HEK293 (cell line): ENCODE measurements at regions not wholly inside any gene's neighbourhood (a gene's known extent, or its start where the extent isn't known, plus 50 kb on each side); places are given as distances from the start of the nearest gene placed in this dataset.

Experiments
- CTCF ChIA-PET: fragments of 350-600 bp; formaldehyde crosslinking; extraction: SDS; loops from one replicate; lab custom pipeline; 2021; ENCODE audit warnings: antibody characterized with exemption; lab: Yijun Ruan, JAX
- POLR2A ChIA-PET: fragments of 300-600 bp; formaldehyde crosslinking; extraction: SDS; loops from one replicate; lab custom pipeline; 2020; ENCODE audit warnings: antibody characterized with exemption, inconsistent platforms; lab: Yijun Ruan, JAX
- H3K27ac ChIP-seq: fragments of 200-500 bp; sonication (Bioruptor generic); 2 replicates; pipeline ENCODE4 v1.5.1; 2014; ENCODE audit warnings: low read depth, low read length, control low read depth, inconsistent platforms; ENCODE audit errors: extremely low read depth
- H3K36me3 ChIP-seq, 2 experiments: fragments of 200-500 bp in 1 of 2; sonication (Bioruptor generic) in 1 of 2; 1 replicate in 1 of 2; 2 replicates in 1 of 2; pipeline ENCODE4 v1.5.1; 2014 to 2017; ENCODE audit warnings: inconsistent platforms in 2 of 2, low read length in 2 of 2; ENCODE audit not compliant: control insufficient read depth in 2 of 2, insufficient read depth in 1 of 2
- H3K4me1 ChIP-seq: fragments of 200-500 bp; sonication (Bioruptor generic); 2 replicates; pipeline ENCODE4 v1.5.1; 2014; ENCODE audit warnings: mild to moderate bottlenecking, low read length, inconsistent platforms; ENCODE audit not compliant: control insufficient read depth, insufficient read depth
- H3K4me3 ChIP-seq: 2 replicates; pipeline ENCODE4 v1.5.1; 2011; ENCODE audit warnings: low read depth, mild to moderate bottlenecking, control low read depth, low read length, moderate library complexity
- H3K9me3 ChIP-seq: fragments of 200-500 bp; sonication (Bioruptor generic); 2 replicates; pipeline ENCODE4 v1.5.1; 2014; ENCODE audit warnings: low read depth, low read length, inconsistent platforms; ENCODE audit not compliant: control insufficient read depth, insufficient read depth
- GFI1B ChIP-seq: fragments of 450-650 bp; formaldehyde crosslinking; IDR thresholded peaks from 2 replicates; pipeline ENCODE4 v1.5.1; 2016; ENCODE audit warnings: missing biosample characterization, missing genetic modification characterization
- KLF7 ChIP-seq: fragments of 450-650 bp; formaldehyde crosslinking; IDR thresholded peaks from 2 replicates; pipeline ENCODE4 v1.5.1; 2016; ENCODE audit warnings: missing biosample characterization, missing genetic modification characterization, borderline replicate concordance
- KLF8 ChIP-seq: fragments of 450-650 bp; formaldehyde crosslinking; IDR thresholded peaks from 2 replicates; pipeline ENCODE4 v1.5.1; 2016; ENCODE audit warnings: missing biosample characterization, missing genetic modification characterization
- PRDM2 ChIP-seq: fragments of 450-650 bp; formaldehyde crosslinking; IDR thresholded peaks from 2 replicates; pipeline ENCODE4 v1.5.1; 2016; ENCODE audit warnings: missing biosample characterization, missing genetic modification characterization, borderline replicate concordance
- SP7 ChIP-seq: fragments of 450-650 bp; formaldehyde crosslinking; IDR thresholded peaks from 2 replicates; pipeline ENCODE4 v1.5.1; 2016; ENCODE audit warnings: missing biosample characterization, missing genetic modification characterization
- ZBTB21 ChIP-seq: fragments of 450-650 bp; formaldehyde crosslinking; IDR thresholded peaks from 2 replicates; pipeline ENCODE4 v1.5.1; 2017; ENCODE audit warnings: missing biosample characterization, missing genetic modification characterization
- ZNF121 ChIP-seq: fragments of 450-650 bp; formaldehyde crosslinking; IDR thresholded peaks from 2 replicates; pipeline ENCODE4 v1.5.1; 2016; ENCODE audit warnings: missing biosample characterization, missing genetic modification characterization
- ZNF16 ChIP-seq: fragments of 450-650 bp; formaldehyde crosslinking; IDR thresholded peaks from 2 replicates; pipeline ENCODE4 v1.5.1; 2016; ENCODE audit warnings: low read depth, missing biosample characterization, missing genetic modification characterization
- ZNF202 ChIP-seq: fragments of 450-650 bp; formaldehyde crosslinking; IDR thresholded peaks from 2 replicates; pipeline ENCODE4 v1.5.1; 2016; ENCODE audit warnings: missing biosample characterization, missing genetic modification characterization, borderline replicate concordance
- ZNF266 ChIP-seq: fragments of 450-650 bp; formaldehyde crosslinking; IDR thresholded peaks from 2 replicates; pipeline ENCODE4 v1.5.1; 2016; ENCODE audit warnings: missing biosample characterization, missing genetic modification characterization, low read depth
- ZNF433 ChIP-seq: fragments of 450-650 bp; formaldehyde crosslinking; IDR thresholded peaks from 2 replicates; pipeline ENCODE4 v1.5.1; 2016; ENCODE audit warnings: missing biosample characterization, missing genetic modification characterization, low read depth
- ZNF623 ChIP-seq: fragments of 450-650 bp; formaldehyde crosslinking; IDR thresholded peaks from 2 replicates; pipeline ENCODE4 v1.5.1; 2016; ENCODE audit warnings: missing biosample characterization, missing genetic modification characterization
- ZNF626 ChIP-seq: fragments of 450-650 bp; sonication (Bioruptor Pico); formaldehyde crosslinking; IDR thresholded peaks from 2 replicates; pipeline ENCODE4 v1.5.1; 2018; ENCODE audit warnings: missing biosample characterization, missing genetic modification characterization, inconsistent platforms
- ZNF664 ChIP-seq: fragments of 450-650 bp; formaldehyde crosslinking; IDR thresholded peaks from 2 replicates; pipeline ENCODE4 v1.5.1; 2016; ENCODE audit warnings: missing biosample characterization, missing genetic modification characterization
- ZNF707 ChIP-seq: fragments of 450-650 bp; formaldehyde crosslinking; IDR thresholded peaks from 2 replicates; pipeline ENCODE4 v1.5.1; 2016; ENCODE audit warnings: missing biosample characterization, missing genetic modification characterization
- ZNF76 ChIP-seq: fragments of 450-650 bp; formaldehyde crosslinking; IDR thresholded peaks from 2 replicates; pipeline ENCODE4; 2016; ENCODE audit warnings: low read depth, missing biosample characterization, missing genetic modification characterization, borderline replicate concordance
- ZNF776 ChIP-seq: fragments of 450-650 bp; formaldehyde crosslinking; IDR thresholded peaks from 2 replicates; pipeline ENCODE4 v1.5.0; 2017; ENCODE audit warnings: missing biosample characterization, missing genetic modification characterization, borderline replicate concordance
- ZSCAN23 ChIP-seq: fragments of 450-650 bp; formaldehyde crosslinking; IDR thresholded peaks from 2 replicates; pipeline ENCODE4 v1.5.1; 2016; ENCODE audit warnings: missing biosample characterization, missing genetic modification characterization
- TF ChIP-seq, protein P1 (sequence below): fragments of 450-650 bp; IDR thresholded peaks from 2 replicates; pipeline ENCODE4 v1.5.1; 2018; ENCODE audit warnings: missing biosample characterization, missing genetic modification characterization

- TF ChIP-seq ZNF16 (tag by site-specific recombination) = no peak
- TF ChIP-seq ZNF202 = no peak
Observed at GRCh38 chr6:97687916-97688315, 404.9 kb upstream of the MMS22L start (continued).

DNA sequence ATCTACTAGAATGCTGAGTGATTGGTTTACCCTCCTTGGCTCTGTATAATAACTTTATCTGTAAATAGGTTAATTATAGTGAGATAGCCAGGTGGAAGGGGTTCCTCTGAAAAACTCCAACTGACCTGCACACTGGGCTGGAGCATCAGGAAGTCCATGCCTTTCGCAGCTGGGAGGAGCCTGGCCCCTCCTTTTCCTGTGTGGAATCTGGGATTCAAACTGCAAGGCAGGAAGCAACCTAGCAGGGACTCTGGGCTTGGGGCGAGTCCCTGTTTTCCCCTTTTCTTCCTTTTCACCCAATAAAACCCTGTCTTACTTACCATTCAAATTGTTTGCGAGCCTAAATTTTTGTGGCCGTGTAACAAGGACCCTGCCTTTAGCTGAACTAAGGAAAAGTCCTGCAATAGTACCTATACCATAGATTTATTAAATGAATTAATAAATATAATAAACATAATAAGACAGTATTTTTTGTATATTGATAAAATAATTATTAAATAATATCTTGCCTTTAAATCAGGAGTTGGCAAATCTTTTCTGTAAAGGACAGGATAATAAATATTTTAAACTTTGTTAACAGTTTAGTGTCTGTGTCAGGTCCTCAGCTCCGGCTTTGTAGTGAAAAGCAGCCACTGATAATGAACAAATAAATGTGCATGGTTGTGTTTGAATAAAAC lies 406.2 kb upstream of the MMS22L start:
- Histone ChIP-seq H3K4me1 (no peaks in the 10 kb centered on the region), H3K9me3 (no peaks in the 10 kb centered on the region), H3K27ac (no peak overlapping the region), H3K36me3 (no peaks in the 10 kb centered on the region), H3K4me3 (no peak overlapping the region)
- ChIA-PET POLR2A (no interaction called here), CTCF (interaction anchor here (0.6 kb wide), 1 partner anchor 17 kb away, joined by 3 read pairs; no protein-coding TSS in a partner anchor)
- TF ChIP-seq ZNF76 = no peak
- TF ChIP-seq ZNF707 (tag by site-specific recombination) = no peak
- TF ChIP-seq ZNF623 (tag by site-specific recombination) = no peak
- TF ChIP-seq ZNF664 (tag by site-specific recombination) = no peak
- no peak for TF ChIP-seq KLF7
- TF ChIP-seq ZBTB21 (tag by site-specific recombination) = no peak
- no peak for TF ChIP-seq ZNF433 (tag by site-specific recombination)
- TF ChIP-seq ZNF776 (tag by site-specific recombination) = no peak
- no peak for TF ChIP-seq SP7 (tag by site-specific recombination)
- no peak for TF ChIP-seq KLF8
- TF ChIP-seq, protein P1, sequence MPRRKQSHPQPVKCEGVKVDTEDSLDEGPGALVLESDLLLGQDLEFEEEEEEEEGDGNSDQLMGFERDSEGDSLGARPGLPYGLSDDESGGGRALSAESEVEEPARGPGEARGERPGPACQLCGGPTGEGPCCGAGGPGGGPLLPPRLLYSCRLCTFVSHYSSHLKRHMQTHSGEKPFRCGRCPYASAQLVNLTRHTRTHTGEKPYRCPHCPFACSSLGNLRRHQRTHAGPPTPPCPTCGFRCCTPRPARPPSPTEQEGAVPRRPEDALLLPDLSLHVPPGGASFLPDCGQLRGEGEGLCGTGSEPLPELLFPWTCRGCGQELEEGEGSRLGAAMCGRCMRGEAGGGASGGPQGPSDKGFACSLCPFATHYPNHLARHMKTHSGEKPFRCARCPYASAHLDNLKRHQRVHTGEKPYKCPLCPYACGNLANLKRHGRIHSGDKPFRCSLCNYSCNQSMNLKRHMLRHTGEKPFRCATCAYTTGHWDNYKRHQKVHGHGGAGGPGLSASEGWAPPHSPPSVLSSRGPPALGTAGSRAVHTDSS (tag by site-specific recombination) = no peak
- no peak for TF ChIP-seq ZNF626 (tag by site-specific recombination)
- no peak for TF ChIP-seq ZSCAN23 (tag by site-specific recombination)
- no peak for TF ChIP-seq ZNF121 (tag by site-specific recombination)
- TF ChIP-seq ZNF266 (tag by site-specific recombination) = no peak
- no peak for TF ChIP-seq PRDM2

- Histone ChIP-seq H3K4me3 (no peak overlapping the region), H3K4me1 (no peaks in the 10 kb centered on the region), H3K27ac (no peak overlapping the region), H3K9me3 (no peaks in the 10 kb centered on the region), H3K36me3 (no peaks in the 10 kb centered on the region)
- ChIA-PET POLR2A (no interaction called here), CTCF (no interaction called here)
- no peak for TF ChIP-seq GFI1B (tag by site-specific recombination)
Observed at GRCh38 chr6:97697456-97697855, 414.4 kb upstream of the MMS22L start.
